ENCODE measurements at regions not wholly inside any gene's neighbourhood (a gene's known extent, or its start where the extent isn't known, plus 50 kb on each side); places are given as distances from the start of the nearest gene placed in this dataset.

- DNase-seq: no peak
Measured at GRCh38 chr3:102605153-102605552, 170.3 kb downstream of the ZPLD1 start.

GRCh38 chr3:102608875-102609274 lies 174.1 kb downstream of the ZPLD1 start:
- DNase-seq: no peak

GRCh38 chr3:102614021-102614569 lies 179.3 kb downstream of the ZPLD1 start:
- no peak for DNase-seq

GRCh38 chr3:102614585-102614984 lies 179.8 kb downstream of the ZPLD1 start:
- DNase-seq: no peak

- no peak for DNase-seq
Measured at GRCh38 chr3:102617381-102617780, 182.6 kb downstream of the ZPLD1 start.

- no peak for DNase-seq
Measured at GRCh38 chr3:102619361-102619760, 184.5 kb downstream of the ZPLD1 start.

GRCh38 chr3:102629943-102630342 lies 195.1 kb downstream of the ZPLD1 start:
- no peak for DNase-seq

GRCh38 chr3:102630531-102630930 lies 195.7 kb downstream of the ZPLD1 start:
- DNase-seq: no peak

GRCh38 chr3:102643546-102643945 lies 208.7 kb downstream of the ZPLD1 start:
- no peak for DNase-seq

GRCh38 chr3:102646557-102646956 lies 211.7 kb downstream of the ZPLD1 start:
- no peak for DNase-seq

- no peak for DNase-seq
Measured at GRCh38 chr3:102660653-102661052, 225.8 kb downstream of the ZPLD1 start.

GRCh38 chr3:102661707-102662497 lies 227.1 kb downstream of the ZPLD1 start:
- no peak for DNase-seq

GRCh38 chr3:102662498-102662772 lies 227.6 kb downstream of the ZPLD1 start:
- no peak for DNase-seq

GRCh38 chr3:102664126-102664525 lies 229.3 kb downstream of the ZPLD1 start:
- no peak for DNase-seq

- no peak for DNase-seq
Measured at GRCh38 chr3:102665183-102665582, 230.4 kb downstream of the ZPLD1 start.

- DNase-seq: no peak
Measured at GRCh38 chr3:102668247-102668646, 233.4 kb downstream of the ZPLD1 start.

GRCh38 chr3:102670986-102671385 lies 236.2 kb downstream of the ZPLD1 start:
- DNase-seq: no peak

GRCh38 chr3:102672305-102672704 lies 237.5 kb downstream of the ZPLD1 start:
- DNase-seq: no peak

- DNase-seq: peak; percentile 20
Measured at GRCh38 chr3:102673271-102674115, 238.7 kb downstream of the ZPLD1 start.

GRCh38 chr3:102674284-102674683 lies 239.5 kb downstream of the ZPLD1 start:
- no peak for DNase-seq

GRCh38 chr3:102676424-102676823 lies 241.6 kb downstream of the ZPLD1 start:
- no peak for DNase-seq

- DNase-seq: no peak
Measured at GRCh38 chr3:102682741-102683140, 247.9 kb downstream of the ZPLD1 start.

- DNase-seq: no peak
Measured at GRCh38 chr3:102686792-102687191, 252.0 kb downstream of the ZPLD1 start.
